Panc1 (cell line): ENCODE measurements at regions not wholly inside any gene's neighbourhood (a gene's known extent, or its start where the extent isn't known, plus 50 kb on each side); places are given as distances from the start of the nearest gene placed in this dataset.

Experiments used
- TCF7L2 ChIP-seq: IDR thresholded peaks from 2 replicates; pipeline ENCODE4 v1.6.1; 2011; ENCODE audit warnings: mild to moderate bottlenecking, low read depth, low read length, inconsistent platforms
- TF ChIP-seq, protein P1 (sequence below): fragments of 450-650 bp; IDR thresholded peaks from 2 replicates; pipeline ENCODE4 v1.5.1; 2017; ENCODE audit warnings: mild to moderate bottlenecking

GRCh38 chr20:48525400-48525799 is 302.4 kb downstream of the PREX1 start:
- TF ChIP-seq, protein P1, sequence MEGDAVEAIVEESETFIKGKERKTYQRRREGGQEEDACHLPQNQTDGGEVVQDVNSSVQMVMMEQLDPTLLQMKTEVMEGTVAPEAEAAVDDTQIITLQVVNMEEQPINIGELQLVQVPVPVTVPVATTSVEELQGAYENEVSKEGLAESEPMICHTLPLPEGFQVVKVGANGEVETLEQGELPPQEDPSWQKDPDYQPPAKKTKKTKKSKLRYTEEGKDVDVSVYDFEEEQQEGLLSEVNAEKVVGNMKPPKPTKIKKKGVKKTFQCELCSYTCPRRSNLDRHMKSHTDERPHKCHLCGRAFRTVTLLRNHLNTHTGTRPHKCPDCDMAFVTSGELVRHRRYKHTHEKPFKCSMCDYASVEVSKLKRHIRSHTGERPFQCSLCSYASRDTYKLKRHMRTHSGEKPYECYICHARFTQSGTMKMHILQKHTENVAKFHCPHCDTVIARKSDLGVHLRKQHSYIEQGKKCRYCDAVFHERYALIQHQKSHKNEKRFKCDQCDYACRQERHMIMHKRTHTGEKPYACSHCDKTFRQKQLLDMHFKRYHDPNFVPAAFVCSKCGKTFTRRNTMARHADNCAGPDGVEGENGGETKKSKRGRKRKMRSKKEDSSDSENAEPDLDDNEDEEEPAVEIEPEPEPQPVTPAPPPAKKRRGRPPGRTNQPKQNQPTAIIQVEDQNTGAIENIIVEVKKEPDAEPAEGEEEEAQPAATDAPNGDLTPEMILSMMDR, result no peak
- no peak for TF ChIP-seq TCF7L2
